IgD-negative memory B cell (primary cell): ENCODE measurements at regions not wholly inside any gene's neighbourhood (a gene's known extent, or its start where the extent isn't known, plus 50 kb on each side); places are given as distances from the start of the nearest gene placed in this dataset.
A peak's percentile ranks its signal among the peaks of the same experiment; 100 is the strongest.
"Not testable (repeated sequence)": the region's sequence is repeated elsewhere in the genome, so short reads cannot be mapped to it uniquely, and the experiment has no call there.

ENCODE experiments used
- H3K27ac Mint-ChIP-seq, 3 donors: one replicate each; pipeline ENCODE4 v1.8.0; 2020 to 2022; ENCODE audit warnings: mild to moderate bottlenecking in 3 of 3, mixed read lengths in 3 of 3, moderate library complexity in 1 of 3
- H3K27me3 Mint-ChIP-seq: one replicate; pipeline ENCODE4 v1.8.0; 2021; ENCODE audit warnings: mixed read lengths
- H3K36me3 Mint-ChIP-seq: one replicate; pipeline ENCODE4 v1.8.0; 2020; ENCODE audit warnings: mild to moderate bottlenecking, mixed read lengths
- H3K4me1 Mint-ChIP-seq, 3 donors: one replicate each; pipeline ENCODE4 v1.8.0; 2020 to 2022; ENCODE audit warnings: mixed read lengths in 3 of 3, mild to moderate bottlenecking in 1 of 3
- H3K4me3 Mint-ChIP-seq, 4 donors: one replicate each; pipeline ENCODE4 v1.8.0; 2020 to 2022; ENCODE audit warnings: mild to moderate bottlenecking in 4 of 4, mixed read lengths in 4 of 4, moderate library complexity in 3 of 4
- H3K9me3 Mint-ChIP-seq, 3 donors: one replicate each; pipeline ENCODE4 v1.8.0; 2020 to 2021; ENCODE audit warnings: mixed read lengths in 3 of 3, mild to moderate bottlenecking in 1 of 3

DNA sequence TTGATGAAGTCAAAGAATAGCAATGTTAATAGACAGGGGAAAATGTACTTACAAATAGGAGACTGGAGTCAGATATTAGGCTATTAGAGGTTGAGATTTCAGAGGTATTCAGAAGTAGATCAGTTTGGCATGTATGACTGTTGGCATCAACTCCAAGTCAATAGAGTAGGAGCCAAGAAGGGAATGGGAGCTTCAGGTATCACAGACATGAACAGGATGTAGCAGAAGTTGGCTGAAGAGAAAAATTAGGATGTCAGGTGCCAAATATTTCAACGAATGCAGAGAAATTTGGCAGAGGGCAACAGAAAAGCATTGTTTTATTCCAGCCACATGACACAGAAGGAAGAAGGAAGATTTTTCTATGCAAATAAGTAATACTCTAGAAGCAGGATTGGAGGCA, 69.7 kb downstream of the GLYATL1 start:
- peak overlapping the region in 1 of 4 donors; percentile 65 for H3K4me3 Mint-ChIP-seq
- peaks cover 31 to 43% (median 35%) of the 10 kb centered on the region in 3 donors for H3K4me1 Mint-ChIP-seq
- H3K27me3 Mint-ChIP-seq, result no peaks in the 10 kb centered on the region
- H3K36me3 Mint-ChIP-seq, result peaks cover 7% of the 10 kb centered on the region
- no peaks in the 10 kb centered on the region for H3K9me3 Mint-ChIP-seq
- no peak overlapping the region for H3K27ac Mint-ChIP-seq

DNA sequence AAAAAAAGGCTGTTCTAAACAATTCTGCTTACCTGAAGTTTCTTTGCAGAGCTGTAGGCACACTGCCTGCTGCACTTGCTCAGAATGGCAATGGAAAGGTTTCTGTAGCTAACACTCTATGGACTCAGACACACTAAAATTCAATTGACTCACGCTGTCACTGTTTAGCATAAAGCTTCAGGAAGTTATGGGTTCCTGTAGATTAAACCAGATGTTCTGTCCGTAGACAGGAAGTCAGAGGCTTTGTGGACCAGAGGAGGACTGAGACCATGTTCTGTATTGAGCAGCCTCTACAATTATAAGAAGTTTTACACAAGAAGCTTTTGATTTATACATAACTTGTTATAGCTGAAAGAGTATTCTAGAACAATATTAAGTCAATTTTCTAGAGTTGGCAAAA, 70.4 kb downstream of the GLYATL1 start:
- peaks cover 31 to 43% (median 36%) of the 10 kb centered on the region in 3 donors for H3K4me1 Mint-ChIP-seq

DNA sequence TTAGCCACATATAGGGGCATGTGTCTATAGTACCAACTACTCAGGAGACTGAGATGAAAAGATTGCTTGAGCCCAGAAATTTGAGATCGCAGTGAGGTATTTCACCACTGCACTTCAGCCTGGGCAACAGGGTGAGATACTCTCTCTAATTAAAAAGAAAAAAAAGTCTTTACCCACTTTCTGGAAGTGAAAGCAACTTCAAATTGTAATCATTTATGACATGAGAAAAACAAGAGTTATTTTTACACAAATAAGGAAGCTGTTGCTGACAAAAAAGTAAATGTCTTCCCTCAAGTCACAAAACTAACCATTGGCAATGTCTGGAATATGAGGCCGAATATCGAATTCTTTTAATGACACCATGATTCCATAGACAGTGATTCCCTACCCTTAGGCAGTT, 71.4 kb downstream of the GLYATL1 start:
- peaks cover 31 to 43% (median 36%) of the 10 kb centered on the region in 3 donors for H3K4me1 Mint-ChIP-seq
- H3K9me3 Mint-ChIP-seq, result no peaks in the 10 kb centered on the region
- H3K36me3 Mint-ChIP-seq, result peaks cover 15% of the 10 kb centered on the region
- no peaks in the 10 kb centered on the region for H3K27me3 Mint-ChIP-seq
- peak overlapping the region in 1 of 4 donors; percentile 80 for H3K4me3 Mint-ChIP-seq
- peak overlapping the region in 1 of 3 donors; percentile 35 for H3K27ac Mint-ChIP-seq

More for the DNA sequence above, 70.4 kb downstream of the GLYATL1 start:
- Mint-ChIP-seq H3K27ac (no peak overlapping the region), H3K9me3 (no peaks in the 10 kb centered on the region), H3K27me3 (no peaks in the 10 kb centered on the region), H3K4me3 (peak overlapping the region in 2 of 4 donors; percentile 51 to 67), H3K36me3 (peaks cover 11% of the 10 kb centered on the region)

DNA sequence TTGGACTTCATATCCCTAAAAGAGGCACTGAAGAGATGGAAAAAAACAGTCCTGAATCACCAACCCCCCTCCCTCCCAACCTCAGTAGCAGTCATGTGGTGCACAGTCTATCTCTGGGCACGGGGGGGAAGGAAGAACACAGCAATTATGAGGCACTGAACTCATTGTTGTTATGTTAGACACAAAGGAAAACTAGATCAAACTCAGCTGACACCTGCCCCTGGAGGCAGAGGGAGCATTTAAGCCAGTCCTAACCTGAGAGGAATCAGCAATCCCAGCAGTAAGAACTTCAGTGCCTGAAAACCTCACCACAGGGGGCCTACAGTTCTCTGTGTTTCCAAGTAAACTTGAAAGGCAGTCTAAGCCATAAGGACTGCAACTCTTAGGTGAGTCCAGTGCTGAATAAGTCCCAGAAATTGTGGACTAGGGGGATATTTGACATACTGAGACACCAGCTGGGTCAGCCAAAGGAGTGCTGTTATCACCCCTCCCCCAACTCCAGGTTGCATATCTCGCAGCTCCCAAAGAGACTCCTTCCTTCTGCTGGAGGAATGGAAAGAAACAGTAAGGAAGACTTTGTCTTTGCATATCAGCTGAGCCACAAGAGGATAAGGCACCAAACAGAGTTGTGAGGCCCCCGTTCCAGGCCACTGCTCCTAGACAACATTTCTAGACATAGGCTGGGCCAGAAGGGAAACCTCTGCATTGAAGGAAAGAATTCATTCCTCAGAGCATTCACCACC, 72.5 kb downstream of the GLYATL1 start:
- peaks cover 18% of the 10 kb centered on the region for H3K36me3 Mint-ChIP-seq
- H3K4me1 Mint-ChIP-seq, result peaks cover 31 to 43% (median 36%) of the 10 kb centered on the region in 3 donors
- H3K9me3 Mint-ChIP-seq, result peaks cover 0 to 3% (median 0%) of the 10 kb centered on the region in 3 donors
- peak overlapping the region in 2 of 3 donors; percentile 71 to 75 for H3K27ac Mint-ChIP-seq
- peak overlapping the region in 1 of 4 donors; percentile 39 for H3K4me3 Mint-ChIP-seq
- no peaks in the 10 kb centered on the region for H3K27me3 Mint-ChIP-seq

DNA sequence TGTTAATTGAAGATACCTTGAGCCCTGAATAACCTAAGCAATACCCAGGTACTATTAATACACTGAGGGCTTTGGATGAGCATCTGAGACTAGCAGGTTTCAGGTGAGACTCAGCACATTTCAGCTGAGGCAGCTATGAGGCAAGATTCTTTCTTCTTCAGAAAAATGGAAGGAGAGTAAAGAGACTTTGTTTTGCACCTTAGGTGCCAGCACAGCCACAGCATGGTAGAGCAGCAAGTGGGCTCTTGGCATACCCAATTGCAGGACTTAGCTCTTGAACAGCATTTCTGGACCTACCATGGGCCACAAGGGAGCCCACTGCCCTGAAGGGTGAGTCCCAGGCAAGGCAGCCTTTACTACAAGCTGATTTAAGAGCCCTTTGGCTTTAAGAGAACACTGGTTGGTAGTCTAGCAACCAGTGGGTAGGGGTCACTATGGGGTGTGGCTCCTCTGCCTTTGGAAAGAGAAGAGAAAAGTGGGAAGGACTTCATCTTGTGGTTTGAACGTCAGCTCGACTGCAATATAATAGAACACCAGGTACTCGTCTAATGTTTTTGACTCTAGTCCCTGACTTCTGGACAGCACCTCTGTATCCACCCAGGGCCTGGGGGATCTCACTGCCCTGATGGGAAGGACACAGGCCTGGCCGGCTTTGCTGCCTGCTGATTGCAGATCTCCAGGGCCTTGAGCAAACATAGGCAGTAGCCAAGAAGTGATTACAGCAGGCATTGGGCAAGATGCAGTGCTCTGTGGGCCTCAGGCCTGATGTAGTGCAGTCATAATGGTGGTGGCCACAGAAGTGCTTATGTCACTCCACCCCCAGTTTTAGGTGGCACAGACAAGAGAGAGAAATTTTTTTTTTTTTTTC, 73.3 kb downstream of the GLYATL1 start:
- Mint-ChIP-seq H3K27me3 (no peaks in the 10 kb centered on the region), H3K4me3 (no peak overlapping the region), H3K4me1 (peaks cover 31 to 43% (median 36%) of the 10 kb centered on the region in 3 donors), H3K9me3 (peaks cover 0 to 3% (median 0%) of the 10 kb centered on the region in 3 donors), H3K27ac (peak overlapping the region in 2 of 3 donors; percentile 71 to 75), H3K36me3 (peaks cover 19% of the 10 kb centered on the region)

DNA sequence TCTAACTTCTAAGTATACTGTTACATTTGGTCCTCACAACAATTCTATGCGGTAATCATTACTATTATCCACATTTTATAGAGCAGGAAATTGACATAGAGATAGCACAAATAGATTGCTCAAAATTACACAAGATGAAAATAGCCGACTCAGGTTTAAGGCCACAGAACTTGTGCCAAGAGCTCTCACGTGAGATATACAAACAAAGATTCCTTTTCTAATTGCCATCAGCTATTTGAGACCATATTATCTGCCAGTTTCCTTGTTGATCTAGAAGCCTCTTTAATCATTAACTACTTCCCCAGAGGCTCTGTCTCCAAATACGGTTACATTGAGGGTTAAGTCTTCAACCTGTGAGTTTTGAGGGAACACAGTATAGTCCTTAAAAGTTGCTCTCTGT, 61.0 kb upstream of the GLYATL1B start:
- Mint-ChIP-seq H3K27me3 (no peaks in the 10 kb centered on the region), H3K9me3 (no peaks in the 10 kb centered on the region), H3K27ac (no peak overlapping the region), H3K4me3 (no peak overlapping the region), H3K36me3 (peaks cover 5% of the 10 kb centered on the region), H3K4me1 (peaks cover 0 to 4% (median 0%) of the 10 kb centered on the region in 3 donors)

DNA sequence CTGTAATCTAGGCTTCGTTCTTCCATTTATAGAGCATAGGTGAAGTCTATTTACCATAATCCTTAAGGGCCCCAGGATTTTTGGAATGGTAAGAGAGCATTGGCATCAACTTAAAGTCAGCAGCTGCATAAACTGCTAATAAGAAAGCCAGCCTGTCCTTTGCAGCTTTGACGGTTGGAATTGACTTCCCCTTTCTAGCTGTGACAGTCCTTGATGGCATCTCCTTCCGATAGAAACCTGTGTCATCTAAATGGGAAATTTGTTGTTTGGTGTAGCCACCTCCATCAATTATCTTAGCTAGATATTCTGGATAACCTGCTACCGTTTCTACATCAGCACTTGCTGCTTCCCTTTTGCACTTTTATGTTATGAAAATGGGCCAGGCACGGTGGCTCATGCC, 58.0 kb upstream of the GLYATL1B start:
- Mint-ChIP-seq H3K9me3 (no peaks in the 10 kb centered on the region), H3K27ac (no peak overlapping the region), H3K27me3 (no peaks in the 10 kb centered on the region), H3K36me3 (peaks cover 5% of the 10 kb centered on the region), H3K4me1 (peaks cover 0 to 2% (median 0%) of the 10 kb centered on the region in 3 donors), H3K4me3 (no peak overlapping the region)

DNA sequence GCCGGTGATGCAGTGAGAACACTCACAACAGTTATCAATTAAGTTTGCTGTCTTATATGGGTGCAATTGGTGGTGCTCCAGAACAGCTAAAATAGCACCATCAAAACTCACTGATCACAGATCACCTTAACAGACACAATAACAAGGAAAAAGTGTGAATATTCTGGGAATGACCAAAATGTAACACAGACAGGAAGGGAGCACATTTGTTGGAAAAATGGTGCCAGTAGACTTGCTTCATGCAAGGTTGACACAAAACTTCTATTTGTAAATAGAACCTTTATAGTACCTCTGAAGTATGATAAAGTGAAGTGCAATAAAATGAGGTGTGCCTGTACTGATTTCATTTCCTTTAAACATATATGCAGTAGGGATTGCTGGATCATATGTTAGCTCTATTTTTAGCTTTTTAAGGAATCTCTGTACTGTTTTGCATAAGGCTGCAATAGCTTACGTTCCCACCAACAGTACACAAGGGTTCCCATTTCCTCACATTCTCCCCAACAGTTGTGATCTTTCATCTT, 56.7 kb upstream of the GLYATL1B start:
- H3K4me1 Mint-ChIP-seq, result peaks cover 0 to 2% (median 0%) of the 10 kb centered on the region in 3 donors
- H3K36me3 Mint-ChIP-seq, result peaks cover 5% of the 10 kb centered on the region
- no peaks in the 10 kb centered on the region for H3K27me3 Mint-ChIP-seq
- no peaks in the 10 kb centered on the region for H3K9me3 Mint-ChIP-seq
- H3K27ac Mint-ChIP-seq, result peak overlapping the region in 1 of 3 donors; percentile 13
- H3K4me3 Mint-ChIP-seq, result no peak overlapping the region

DNA sequence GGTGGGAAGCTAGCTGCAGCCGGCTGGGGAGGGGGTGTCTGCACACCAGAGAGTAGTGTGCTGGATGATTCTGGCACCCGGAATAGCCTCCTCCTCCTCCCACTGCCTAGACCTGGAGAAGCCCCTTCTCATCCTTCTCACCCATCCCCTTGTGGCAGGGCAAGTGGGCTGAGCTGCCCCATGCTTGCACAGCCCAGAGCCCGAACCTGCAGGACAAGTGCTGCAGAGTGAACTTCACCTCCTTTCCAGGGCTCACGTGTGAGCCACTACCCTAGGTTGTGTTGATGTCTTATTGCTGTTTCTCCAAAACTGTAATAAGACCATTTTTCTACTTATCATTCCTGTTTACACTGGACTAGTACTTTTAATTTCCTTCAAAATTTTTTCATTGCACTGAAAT, 56.1 kb upstream of the GLYATL1B start:
- no peaks in the 10 kb centered on the region for H3K27me3 Mint-ChIP-seq
- no peak overlapping the region for H3K4me3 Mint-ChIP-seq
- H3K4me1 Mint-ChIP-seq, result peaks cover 0 to 2% (median 0%) of the 10 kb centered on the region in 3 donors
- H3K27ac Mint-ChIP-seq, result no peak overlapping the region
- H3K9me3 Mint-ChIP-seq, result no peaks in the 10 kb centered on the region
- H3K36me3 Mint-ChIP-seq, result peaks cover 7% of the 10 kb centered on the region

DNA sequence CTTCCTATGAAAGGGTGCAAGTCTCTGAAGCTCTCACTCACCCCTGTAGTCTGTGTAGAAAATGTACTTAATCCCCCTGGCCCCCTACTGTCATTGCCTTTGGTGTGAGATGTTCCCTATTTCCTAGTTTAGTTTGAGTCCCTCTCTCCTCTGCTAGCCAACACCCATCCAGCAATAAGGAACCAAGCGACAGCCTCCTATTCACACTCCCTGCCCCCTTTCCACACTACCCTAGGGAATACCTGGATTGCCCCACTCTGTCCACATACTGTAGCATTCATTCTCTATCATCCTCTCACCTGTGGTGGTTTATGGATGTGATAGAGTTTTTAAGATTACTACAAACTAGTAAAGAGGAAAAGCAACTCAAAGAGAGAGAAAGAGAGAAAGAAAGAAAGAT, 54.4 kb upstream of the GLYATL1B start:
- peak overlapping the region in 1 of 3 donors; percentile 54 for H3K27ac Mint-ChIP-seq

More for the DNA sequence above, 54.4 kb upstream of the GLYATL1B start:
- not testable (repeated sequence) for H3K4me3 Mint-ChIP-seq, H3K4me1 Mint-ChIP-seq, H3K27me3 Mint-ChIP-seq, H3K9me3 Mint-ChIP-seq, H3K36me3 Mint-ChIP-seq
